ENCODE measurements at regions not wholly inside any gene's neighbourhood (a gene's known extent, or its start where the extent isn't known, plus 50 kb on each side); places are given as distances from the start of the nearest gene placed in this dataset.

GRCh38 chr10:81093056-81093455 is 555.4 kb downstream of the SH2D4B start:
- TF ChIP-seq EP300 (IDR thresholded peaks at IDR 0.05) (no peak), CTCF (IDR thresholded peaks at IDR 0.05) (no peak), POLR2A (IDR thresholded peaks at IDR 0.05) (no peak)
- no peaks in the 10 kb centered on the region for H3K27me3 ChIP-seq
- H3K4me3 ChIP-seq, result no peak overlapping the region
- DNase-seq, result no peak
- no peaks in the 10 kb centered on the region for H3K4me1 ChIP-seq (ENCODE audit: insufficient read depth)
- intact Hi-C loops (cut with DNase I), result no loop called here
- H3K9me3 ChIP-seq, result no peaks in the 10 kb centered on the region
- no peaks in the 10 kb centered on the region for H3K36me3 ChIP-seq
- no peak overlapping the region for H3K27ac ChIP-seq
- 82 to 89% (median 87%) methylated on average over 6 of the region's 6 CpGs for WGBS, 3 donors

GRCh38 chr10:81095238-81095637 is 557.5 kb downstream of the SH2D4B start:
- DNase-seq, result no peak
- no peaks in the 10 kb centered on the region for H3K27me3 ChIP-seq
- WGBS, 3 donors, result 83 to 90% (median 85%) methylated on average over 2 of the region's 2 CpGs

GRCh38 chr10:81096558-81096957 is 558.9 kb downstream of the SH2D4B start:
- no peak overlapping the region for H3K27ac ChIP-seq
- TF ChIP-seq CTCF (IDR thresholded peaks at IDR 0.05), result no peak
- TF ChIP-seq POLR2A (IDR thresholded peaks at IDR 0.05), result no peak
- no peak for TF ChIP-seq EP300 (IDR thresholded peaks at IDR 0.05)

More at GRCh38 chr10:81095238-81095637, 557.5 kb downstream of the SH2D4B start:
- no peak overlapping the region for H3K27ac ChIP-seq
- H3K4me1 ChIP-seq (ENCODE audit: insufficient read depth), result no peaks in the 10 kb centered on the region
- no peak for TF ChIP-seq CTCF (IDR thresholded peaks at IDR 0.05)
- no peak for TF ChIP-seq EP300 (IDR thresholded peaks at IDR 0.05)
- no peak for TF ChIP-seq POLR2A (IDR thresholded peaks at IDR 0.05)
- intact Hi-C loops (cut with DNase I), result no loop called here
- no peaks in the 10 kb centered on the region for H3K36me3 ChIP-seq
- H3K4me3 ChIP-seq, result no peak overlapping the region
- H3K9me3 ChIP-seq, result no peaks in the 10 kb centered on the region

GRCh38 chr10:81101062-81101461 is 563.4 kb downstream of the SH2D4B start:
- DNase-seq, result no peak
- H3K4me3 ChIP-seq, result no peak overlapping the region
- no peak for TF ChIP-seq POLR2A (IDR thresholded peaks at IDR 0.05)
- no peak for TF ChIP-seq CTCF (IDR thresholded peaks at IDR 0.05)
- H3K36me3 ChIP-seq, result no peaks in the 10 kb centered on the region
- H3K4me1 ChIP-seq (ENCODE audit: insufficient read depth), result no peaks in the 10 kb centered on the region
- no peaks in the 10 kb centered on the region for H3K27me3 ChIP-seq
- H3K27ac ChIP-seq, result no peak overlapping the region
- intact Hi-C loops (cut with DNase I), result no loop called here
- H3K9me3 ChIP-seq, result no peaks in the 10 kb centered on the region

More at GRCh38 chr10:81096558-81096957, 558.9 kb downstream of the SH2D4B start:
- Histone ChIP-seq H3K4me1 (ENCODE audit: insufficient read depth) (no peaks in the 10 kb centered on the region), H3K9me3 (no peaks in the 10 kb centered on the region), H3K27me3 (no peaks in the 10 kb centered on the region), H3K36me3 (no peaks in the 10 kb centered on the region), H3K4me3 (no peak overlapping the region)
- no peak for DNase-seq
- intact Hi-C loops (cut with DNase I), result no loop called here
- WGBS, 3 donors, result 55 to 71% (median 68%) methylated on average over 1 of the region's 1 CpG

GRCh38 chr10:81104494-81104893 is 566.8 kb downstream of the SH2D4B start:
- DNase-seq, result no peak
- Histone ChIP-seq H3K27me3 (no peaks in the 10 kb centered on the region), H3K36me3 (no peaks in the 10 kb centered on the region), H3K9me3 (no peaks in the 10 kb centered on the region), H3K4me1 (ENCODE audit: insufficient read depth) (no peaks in the 10 kb centered on the region), H3K4me3 (no peak overlapping the region), H3K27ac (no peak overlapping the region)
- TF ChIP-seq CTCF (IDR thresholded peaks at IDR 0.05), result no peak
- WGBS, 3 donors, result 77 to 88% (median 80%) methylated on average over 3 of the region's 3 CpGs
- intact Hi-C loops (cut with DNase I), result no loop called here
